Bronchial epithelial cell (primary cell): ENCODE measurements at regions not wholly inside any gene's neighbourhood (a gene's known extent, or its start where the extent isn't known, plus 50 kb on each side); places are given as distances from the start of the nearest gene placed in this dataset.

ENCODE experiments used
- DNase-seq: peaks from one replicate; pipeline ENCODE4 v3.0.0-alpha.2; 2010; ENCODE audit warnings: low read depth
- FAIRE-seq: peaks from 2 replicates; lab custom pipeline; 2011; peaks lifted over from hg19 to GRCh38; lab: Jason Lieb, UNC
- H3K27me3 ChIP-seq: 2 replicates; pipeline ENCODE4 v1.5.1; 2011; ENCODE audit warnings: low read length; ENCODE audit not compliant: control insufficient read depth, insufficient read depth
- H3K36me3 ChIP-seq: 2 replicates; pipeline ENCODE4 v1.5.1; 2011; ENCODE audit warnings: low read length; ENCODE audit not compliant: control insufficient read depth, insufficient read depth
- H3K4me3 ChIP-seq: 2 replicates; pipeline ENCODE4 v1.5.1; 2011; ENCODE audit warnings: mild to moderate bottlenecking, low read depth, low read length, control low read depth
- TF ChIP-seq, protein P1 (sequence below): IDR thresholded peaks from 2 replicates; pipeline ENCODE4 v1.5.1; 2011; ENCODE audit warnings: mild to moderate bottlenecking, moderate library complexity, low read length, control low read depth, inconsistent platforms; ENCODE audit not compliant: insufficient read depth, severe bottlenecking

DNA sequence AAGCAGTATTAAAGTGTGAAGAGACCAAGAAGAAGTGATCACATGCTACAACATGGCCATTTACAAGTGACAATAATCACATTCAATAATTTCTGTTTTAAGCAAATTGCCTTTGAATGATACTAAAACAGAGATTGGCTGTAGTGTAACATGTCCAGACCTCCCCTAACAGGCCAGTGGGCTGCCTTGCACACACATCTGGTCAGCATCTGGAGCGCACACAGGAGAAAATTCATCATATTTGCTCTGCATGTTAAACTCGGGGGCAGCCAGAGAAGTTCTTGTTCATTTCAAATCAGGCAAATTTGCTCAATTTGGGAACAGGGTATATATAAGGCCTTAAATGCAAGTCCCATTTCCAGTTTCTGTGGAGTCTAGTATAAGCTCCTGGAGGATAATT lies 111.1 kb upstream of the FBXL7 start:
- FAIRE-seq = peak; percentile 60
- no peak overlapping the region for H3K4me3 ChIP-seq

DNA sequence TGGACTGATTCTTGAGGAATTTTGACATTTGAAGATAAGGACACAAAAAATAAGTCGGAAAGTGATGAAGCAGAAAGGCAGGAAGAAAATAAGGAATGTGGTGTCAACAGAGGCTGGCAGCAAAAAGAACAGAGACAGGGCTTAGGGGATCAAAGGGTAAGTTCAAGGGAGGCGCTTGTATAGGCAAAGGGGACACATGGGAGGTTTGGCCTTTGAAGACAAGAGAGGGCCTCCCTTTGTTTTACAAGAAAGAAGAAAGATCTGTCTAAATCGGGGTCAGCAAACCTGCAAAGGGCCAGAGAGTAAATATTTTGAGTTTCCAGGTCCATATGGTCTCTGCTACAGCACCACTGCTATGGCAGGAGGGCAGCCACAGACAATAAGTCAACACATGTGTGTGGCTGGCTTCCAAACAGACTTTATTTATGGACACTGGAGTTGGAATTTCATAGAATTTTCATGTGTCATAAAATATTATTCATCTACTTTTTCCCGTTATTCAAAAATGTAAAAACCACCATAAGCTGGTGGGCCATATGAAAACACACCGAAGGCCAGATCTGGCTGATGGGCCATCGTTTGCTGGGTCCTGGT lies 112.0 kb upstream of the FBXL7 start:
- Histone ChIP-seq H3K27me3 (no peaks in the 10 kb centered on the region), H3K36me3 (no peaks in the 10 kb centered on the region), H3K4me3 (no peak overlapping the region)
- DNase-seq (no peak), FAIRE-seq (no peak)
- TF ChIP-seq, protein P1, sequence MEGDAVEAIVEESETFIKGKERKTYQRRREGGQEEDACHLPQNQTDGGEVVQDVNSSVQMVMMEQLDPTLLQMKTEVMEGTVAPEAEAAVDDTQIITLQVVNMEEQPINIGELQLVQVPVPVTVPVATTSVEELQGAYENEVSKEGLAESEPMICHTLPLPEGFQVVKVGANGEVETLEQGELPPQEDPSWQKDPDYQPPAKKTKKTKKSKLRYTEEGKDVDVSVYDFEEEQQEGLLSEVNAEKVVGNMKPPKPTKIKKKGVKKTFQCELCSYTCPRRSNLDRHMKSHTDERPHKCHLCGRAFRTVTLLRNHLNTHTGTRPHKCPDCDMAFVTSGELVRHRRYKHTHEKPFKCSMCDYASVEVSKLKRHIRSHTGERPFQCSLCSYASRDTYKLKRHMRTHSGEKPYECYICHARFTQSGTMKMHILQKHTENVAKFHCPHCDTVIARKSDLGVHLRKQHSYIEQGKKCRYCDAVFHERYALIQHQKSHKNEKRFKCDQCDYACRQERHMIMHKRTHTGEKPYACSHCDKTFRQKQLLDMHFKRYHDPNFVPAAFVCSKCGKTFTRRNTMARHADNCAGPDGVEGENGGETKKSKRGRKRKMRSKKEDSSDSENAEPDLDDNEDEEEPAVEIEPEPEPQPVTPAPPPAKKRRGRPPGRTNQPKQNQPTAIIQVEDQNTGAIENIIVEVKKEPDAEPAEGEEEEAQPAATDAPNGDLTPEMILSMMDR = no peak

More for the DNA sequence above, 111.1 kb upstream of the FBXL7 start:
- no peaks in the 10 kb centered on the region for H3K27me3 ChIP-seq
- no peak for DNase-seq
- no peaks in the 10 kb centered on the region for H3K36me3 ChIP-seq
- TF ChIP-seq, protein P1 = no peak

DNA sequence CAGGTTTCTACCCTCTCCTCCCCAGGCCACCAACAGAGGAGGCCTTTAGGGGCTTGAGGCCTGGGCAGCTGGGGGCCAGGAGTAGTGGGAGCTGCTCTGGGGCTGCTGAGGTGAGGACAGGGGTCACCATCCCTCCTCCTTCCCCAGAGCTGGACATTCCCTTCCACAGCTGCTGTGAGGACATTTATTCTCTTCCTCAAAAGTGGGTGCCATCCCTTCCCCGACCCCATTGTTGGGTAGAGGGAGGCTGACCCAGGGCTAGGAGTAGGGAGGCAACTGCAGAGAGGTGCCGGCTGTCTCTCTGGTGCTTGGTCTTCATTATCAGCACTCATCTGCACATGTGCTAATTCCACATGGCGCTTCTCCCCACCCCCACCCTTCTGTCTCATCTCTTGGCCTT lies 113.9 kb upstream of the FBXL7 start:
- Histone ChIP-seq H3K36me3 (no peaks in the 10 kb centered on the region), H3K4me3 (no peak overlapping the region), H3K27me3 (no peaks in the 10 kb centered on the region)
- DNase-seq (no peak), FAIRE-seq (no peak)
- TF ChIP-seq, protein P1 = no peak

DNA sequence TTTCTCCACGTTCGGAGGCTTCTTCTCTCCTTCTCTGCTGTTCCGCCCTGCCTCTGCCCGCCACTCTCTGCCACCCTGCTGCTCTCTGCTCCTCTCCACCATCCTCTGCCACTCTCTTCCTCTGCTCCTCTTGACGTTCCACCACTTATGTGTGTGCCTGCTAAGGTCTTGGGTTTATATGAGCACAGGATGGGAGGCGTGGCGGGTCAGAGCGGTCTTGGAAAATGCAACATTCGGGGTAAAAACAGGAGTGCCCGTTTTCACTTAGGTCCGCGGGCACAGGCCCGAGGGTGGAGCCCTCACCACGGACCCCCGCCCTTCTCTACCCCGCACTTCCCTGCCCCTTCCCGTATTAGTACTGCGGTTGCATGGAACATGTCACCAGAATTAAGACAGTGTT lies 114.4 kb upstream of the FBXL7 start:
- TF ChIP-seq, protein P1 = no peak
- Histone ChIP-seq H3K27me3 (no peaks in the 10 kb centered on the region), H3K36me3 (no peaks in the 10 kb centered on the region), H3K4me3 (no peak overlapping the region)
- DNase-seq (no peak), FAIRE-seq (peak; percentile 13)

DNA sequence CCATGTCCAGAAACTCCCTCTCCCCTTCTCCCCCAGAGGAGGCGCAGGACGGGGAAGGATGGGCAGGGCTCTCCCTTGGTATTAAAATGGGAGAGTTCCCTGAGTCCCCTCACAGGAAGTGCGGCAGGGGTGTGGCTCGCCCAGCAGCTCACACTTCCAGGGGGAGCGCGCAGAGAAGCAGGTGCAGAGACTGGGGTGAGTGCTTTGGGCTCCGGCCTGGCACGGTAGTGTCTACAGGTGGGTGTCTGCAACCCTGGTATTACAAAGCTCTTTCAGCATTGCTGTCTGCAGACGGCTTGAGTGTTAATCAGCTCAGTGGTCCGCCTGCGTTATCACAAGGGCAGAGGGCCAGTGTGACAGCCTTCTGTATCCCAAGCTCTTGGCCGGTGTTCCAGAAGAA lies 114.9 kb upstream of the FBXL7 start:
- no peaks in the 10 kb centered on the region for H3K36me3 ChIP-seq
- H3K27me3 ChIP-seq = no peaks in the 10 kb centered on the region
- no peak overlapping the region for H3K4me3 ChIP-seq
- DNase-seq = no peak
- TF ChIP-seq, protein P1 = no peak
- FAIRE-seq = no peak

DNA sequence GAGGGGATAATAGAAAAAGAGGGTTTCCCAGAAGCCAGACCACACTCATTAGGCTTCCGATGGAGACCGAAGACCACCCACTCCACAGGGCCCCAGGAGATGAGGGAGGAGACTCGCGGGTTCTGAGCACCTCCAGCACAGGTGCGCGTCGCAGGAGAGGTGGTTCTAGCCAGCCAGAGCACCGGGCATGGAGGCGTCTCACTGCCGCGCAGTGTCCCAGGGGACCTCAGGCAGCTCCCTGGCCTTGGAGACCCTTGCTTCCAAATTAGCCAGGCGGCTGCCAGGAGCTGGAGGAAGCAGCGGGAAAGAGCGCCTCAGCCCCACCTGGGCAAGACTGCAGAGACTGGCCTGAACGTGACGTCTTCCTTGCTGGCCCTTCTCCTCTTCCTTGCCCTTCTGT lies 115.4 kb upstream of the FBXL7 start:
- TF ChIP-seq, protein P1 = no peak
- Histone ChIP-seq H3K36me3 (no peaks in the 10 kb centered on the region), H3K4me3 (no peak overlapping the region), H3K27me3 (no peaks in the 10 kb centered on the region)
- DNase-seq (no peak), FAIRE-seq (no peak)
